ENCODE measurements at regions not wholly inside any gene's neighbourhood (a gene's known extent, or its start where the extent isn't known, plus 50 kb on each side); places are given as distances from the start of the nearest gene placed in this dataset.

DNA sequence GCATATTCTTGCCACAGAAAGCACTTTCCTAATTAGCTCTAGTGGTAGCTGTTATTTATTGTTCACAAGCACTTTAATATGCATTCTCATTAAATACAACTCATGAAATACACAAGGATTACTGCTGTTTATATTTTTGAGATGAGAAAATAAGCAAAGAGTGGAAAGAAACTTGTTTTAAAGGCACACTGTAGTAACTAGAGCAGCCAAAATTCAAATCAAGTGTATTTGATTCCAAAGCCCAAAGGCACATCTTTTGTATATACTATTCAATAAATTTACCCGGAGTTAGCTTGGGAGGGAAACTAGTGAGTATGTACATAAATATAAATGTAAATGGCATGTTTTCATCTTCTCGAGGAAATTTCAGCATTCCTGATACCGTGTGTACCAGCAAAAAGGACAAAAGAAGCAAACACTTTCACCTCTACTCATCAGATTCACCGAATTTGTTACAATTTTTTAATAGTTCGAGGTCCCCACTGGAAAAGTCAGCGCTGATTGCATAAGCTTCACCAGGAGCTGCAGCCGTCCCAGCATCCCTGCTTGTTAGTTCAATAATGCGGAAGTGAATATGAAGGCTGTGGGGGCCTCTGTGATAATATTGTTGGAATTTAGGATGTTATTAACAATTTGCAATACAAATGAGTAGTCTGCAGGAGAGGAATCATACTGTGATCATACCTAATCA, 371.6 kb upstream of the MON1B start:
- H3K4me3 ChIP-seq = no peak overlapping the region
- 62 to 66% methylated on average over 8 of the region's 8 CpGs for WGBS, 2 donors
- no peak overlapping the region for H3K27ac ChIP-seq
- H3K4me1 ChIP-seq = no peaks in the 10 kb centered on the region
- no peaks in the 10 kb centered on the region for H3K36me3 ChIP-seq
- intact Hi-C loops (cut with DNase I) = no loop called here
- H3K27me3 ChIP-seq = no peaks in the 10 kb centered on the region
- no peak for DNase-seq
- TF ChIP-seq CTCF (IDR thresholded peaks at IDR 0.05) = no peak
- no peaks in the 10 kb centered on the region for H3K9me3 ChIP-seq

- Histone ChIP-seq H3K4me3 (no peak overlapping the region), H3K4me1 (no peaks in the 10 kb centered on the region), H3K27ac (no peak overlapping the region), H3K36me3 (no peaks in the 10 kb centered on the region), H3K27me3 (no peaks in the 10 kb centered on the region), H3K9me3 (no peaks in the 10 kb centered on the region)
- intact Hi-C loops (cut with DNase I) = no loop called here
- TF ChIP-seq CTCF (IDR thresholded peaks at IDR 0.05) = no peak
- no peak for TF ChIP-seq POLR2A (IDR thresholded peaks at IDR 0.05)
- no peak for DNase-seq
- 58 to 79% methylated on average over 1 of the region's 1 CpG for WGBS, 2 donors
These were observed 366.8 kb upstream of the MON1B start for GRCh38 chr16:76824221-76824620.

GRCh38 chr16:76824791-76825190, 366.2 kb upstream of the MON1B start:
- H3K27me3 ChIP-seq = no peaks in the 10 kb centered on the region
- TF ChIP-seq CTCF (IDR thresholded peaks at IDR 0.05) = no peak
- no peak for TF ChIP-seq POLR2A (IDR thresholded peaks at IDR 0.05)
- H3K4me3 ChIP-seq = no peak overlapping the region
- intact Hi-C loops (cut with DNase I) = no loop called here
- H3K4me1 ChIP-seq = no peaks in the 10 kb centered on the region
- H3K9me3 ChIP-seq = no peaks in the 10 kb centered on the region
- no peaks in the 10 kb centered on the region for H3K36me3 ChIP-seq
- 61 to 75% methylated on average over 2 of the region's 2 CpGs for WGBS, 2 donors
- no peak for DNase-seq
- no peak overlapping the region for H3K27ac ChIP-seq

DNA sequence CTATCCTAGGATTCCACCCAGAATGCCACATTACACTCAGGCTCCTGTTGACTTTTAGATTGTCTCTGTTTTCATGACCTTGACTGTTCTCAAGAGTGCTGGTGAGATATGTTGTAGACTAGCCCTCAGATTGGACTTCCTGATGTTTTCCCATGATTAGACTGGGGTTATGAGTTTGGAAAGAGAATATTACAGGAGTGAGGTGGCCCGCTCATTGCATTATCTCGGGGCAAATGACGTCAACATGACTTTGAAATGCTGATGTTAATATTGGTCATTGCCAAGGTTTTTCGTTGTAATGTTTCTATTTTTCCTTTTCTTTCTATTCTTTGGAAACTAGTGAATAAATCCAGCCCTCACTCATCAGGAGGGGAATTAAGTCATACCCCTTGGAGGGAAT, 355.7 kb upstream of the MON1B start:
- no peaks in the 10 kb centered on the region for H3K4me1 ChIP-seq
- DNase-seq = no peak

GRCh38 chr16:76835779-76836300, 355.1 kb upstream of the MON1B start:
- TF ChIP-seq CTCF (IDR thresholded peaks at IDR 0.05) (no peak), POLR2A (IDR thresholded peaks at IDR 0.05) (no peak)
- H3K27ac ChIP-seq = no peak overlapping the region
- no peak overlapping the region for H3K4me3 ChIP-seq
- no peaks in the 10 kb centered on the region for H3K27me3 ChIP-seq
- H3K9me3 ChIP-seq = no peaks in the 10 kb centered on the region
- 76 to 80% methylated on average over 5 of the region's 5 CpGs for WGBS, 2 donors
- no peaks in the 10 kb centered on the region for H3K36me3 ChIP-seq
- DNase-seq = no peak
- no peaks in the 10 kb centered on the region for H3K4me1 ChIP-seq
- intact Hi-C loops (cut with DNase I) = no loop called here

More for the DNA sequence above, 355.7 kb upstream of the MON1B start:
- Histone ChIP-seq H3K4me3 (no peak overlapping the region), H3K36me3 (no peaks in the 10 kb centered on the region), H3K27me3 (no peaks in the 10 kb centered on the region), H3K27ac (no peak overlapping the region), H3K9me3 (no peaks in the 10 kb centered on the region)
- TF ChIP-seq CTCF (IDR thresholded peaks at IDR 0.05) (no peak), POLR2A (IDR thresholded peaks at IDR 0.05) (no peak)
- 74 to 78% methylated on average over 4 of the region's 4 CpGs for WGBS, 2 donors
- intact Hi-C loops (cut with DNase I) = no loop called here
